Stimulated activated CD8-positive, alpha-beta memory T cell treated with anti-CD3 and anti-CD28 coated beads, Interleukin-2, amount 100 ng/mL, for 48 hours (primary cell): ENCODE measurements at regions not wholly inside any gene's neighbourhood (a gene's known extent, or its start where the extent isn't known, plus 50 kb on each side); places are given as distances from the start of the nearest gene placed in this dataset.

Experiments used
- DNase-seq, 2 donors: peaks; one replicate each; pipeline ENCODE4 v3.0.0-alpha.2; 2020; ENCODE audit warnings: low read depth in 2 of 2

DNA sequence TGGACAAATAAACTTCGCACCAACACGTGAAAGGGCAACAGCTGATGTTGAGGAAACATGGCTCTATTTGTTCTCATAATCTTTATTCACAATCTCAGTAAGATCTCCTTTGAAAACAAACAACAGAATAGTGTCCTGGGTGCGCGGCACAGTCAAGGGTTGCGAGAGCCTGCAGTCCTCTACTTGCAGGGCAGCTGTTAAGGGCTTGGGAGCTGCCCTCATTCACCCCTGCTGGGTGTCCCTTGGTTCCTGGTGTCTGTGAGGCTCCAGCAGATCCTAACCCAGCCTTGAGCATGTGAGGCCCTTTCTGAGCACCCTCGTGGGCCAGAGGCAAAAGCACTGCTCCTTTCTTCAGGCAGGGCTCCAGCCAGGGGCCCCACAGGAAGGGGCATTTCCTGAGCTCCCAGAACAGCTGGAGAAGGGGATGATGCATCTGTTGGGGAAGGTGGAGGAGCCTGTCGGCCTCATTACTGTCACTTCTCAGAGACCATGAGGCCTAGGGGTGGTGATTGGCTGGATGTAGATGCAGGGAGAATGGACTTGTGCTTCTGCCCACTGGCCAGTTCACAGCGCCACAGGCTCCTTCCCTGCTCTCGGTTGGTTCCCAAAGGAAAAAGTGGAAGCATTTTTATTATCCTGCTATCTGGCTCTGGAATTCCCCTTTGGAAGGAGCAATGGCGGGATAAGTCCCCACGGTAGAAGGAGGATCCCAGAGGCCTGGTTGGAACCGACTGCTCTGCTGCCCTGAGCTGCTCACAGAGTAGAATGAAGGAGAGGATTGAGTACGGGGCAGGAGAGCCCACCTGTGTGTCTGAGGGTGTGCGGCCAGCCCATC, 51.9 kb upstream of the KLF13 start:
- DNase-seq, result no peak

DNA sequence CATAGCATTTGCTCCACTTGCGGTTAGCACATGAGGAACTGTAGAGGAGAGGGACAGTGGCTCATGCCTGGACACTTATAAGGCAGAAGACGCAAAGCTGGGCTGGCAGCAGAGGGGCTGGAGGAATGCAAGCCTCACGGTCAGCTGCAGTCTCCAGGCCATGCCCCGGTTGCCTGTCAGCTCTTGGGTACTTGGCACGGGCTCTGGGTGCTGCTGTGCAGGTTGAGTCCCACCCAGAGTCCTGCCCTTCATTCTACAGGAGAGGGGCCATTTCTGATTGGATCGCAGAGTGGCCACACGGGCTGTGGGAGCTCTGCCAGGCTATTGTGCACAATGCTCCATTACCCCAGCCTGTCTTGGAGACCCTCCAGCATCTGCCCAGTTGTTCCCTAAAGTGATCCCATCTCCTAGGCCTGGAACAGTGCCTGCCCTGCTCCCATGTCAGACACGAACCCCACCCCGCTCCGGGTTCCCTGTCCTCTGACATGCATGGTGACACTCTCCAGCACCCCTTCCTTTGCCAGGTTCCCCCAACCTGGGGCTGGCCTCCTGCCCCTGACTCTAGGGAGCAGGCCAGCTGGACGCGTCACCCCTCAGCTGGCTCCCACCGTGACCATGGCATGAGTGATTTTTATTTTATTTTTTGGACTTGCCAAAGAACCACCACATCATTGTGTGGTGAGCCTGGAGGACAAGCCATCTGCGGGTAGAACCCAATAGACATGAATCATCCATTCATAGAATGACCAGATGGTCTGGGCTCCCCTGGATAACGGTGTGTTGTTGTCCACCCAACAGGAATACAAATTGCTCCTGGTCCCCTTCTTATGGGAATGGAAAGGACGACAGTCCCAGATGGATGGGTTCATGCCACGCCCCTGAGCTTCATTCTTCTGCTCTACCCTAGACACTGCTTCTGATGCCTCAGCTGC, 51.0 kb upstream of the KLF13 start:
- DNase-seq, result no peak

DNA sequence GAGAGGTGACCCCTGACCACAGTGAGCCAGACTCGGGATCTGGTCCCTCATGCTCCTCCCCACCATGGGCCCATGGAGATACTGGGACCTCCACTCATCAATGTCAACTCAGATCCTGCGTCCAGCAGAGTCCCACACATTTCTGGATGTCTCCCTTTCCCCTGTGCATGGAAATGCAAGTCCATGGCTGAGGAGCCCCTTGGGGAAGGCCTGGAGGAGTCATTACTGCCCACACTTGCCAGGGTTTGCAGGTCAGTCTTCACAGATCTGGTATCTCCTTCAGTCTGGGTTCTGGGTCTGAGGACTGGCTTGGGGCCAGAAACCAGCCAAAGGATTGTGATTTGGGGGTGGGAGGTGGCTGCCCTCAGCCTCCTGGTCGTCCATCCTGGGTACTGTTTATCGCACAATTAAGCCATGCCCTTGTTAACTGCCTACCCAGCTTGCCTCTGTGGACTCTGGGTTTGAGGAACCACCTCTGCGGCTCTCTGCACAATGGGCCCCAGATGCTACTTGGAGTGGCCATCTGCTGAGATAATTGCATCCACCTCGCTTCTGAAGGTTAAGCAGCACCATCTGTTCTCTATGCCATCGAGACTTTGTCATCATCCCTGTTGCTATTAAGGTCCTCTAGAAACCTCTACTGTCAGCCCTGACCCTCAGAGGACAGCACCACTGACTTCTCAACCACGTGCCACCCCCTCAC, 49.9 kb upstream of the KLF13 start:
- DNase-seq, result no peak
